RWPE1 (cell line): ENCODE measurements at regions not wholly inside any gene's neighbourhood (a gene's known extent, or its start where the extent isn't known, plus 50 kb on each side); places are given as distances from the start of the nearest gene placed in this dataset.

ENCODE experiments used
- CTCF ChIA-PET: fragments of 350-600 bp; sonication (Branson Sonifier 250); formaldehyde crosslinking; extraction: SDS; loops from one replicate; lab custom pipeline; 2021; lab: Yijun Ruan, JAX
- POLR2A ChIA-PET: fragments of 400-600 bp; formaldehyde crosslinking; extraction: SDS; loops from one replicate; lab custom pipeline; 2020; ENCODE audit warnings: antibody characterized with exemption; ENCODE audit not compliant: low non-redundant PET; lab: Yijun Ruan, JAX
- DNase-seq: peaks from one replicate; pipeline ENCODE4 v3.0.0; 2012; ENCODE audit warnings: low spot score
- H3K27ac ChIP-seq: fragments of 450-650 bp; 2 replicates; pipeline ENCODE4 v1.5.1; 2017
- TF ChIP-seq, protein P1 (sequence below): fragments of 450-650 bp; conservative IDR thresholded peaks from 2 replicates; pipeline ENCODE4 v1.5.1; 2017; ENCODE audit warnings: low read depth, mild to moderate bottlenecking

DNA sequence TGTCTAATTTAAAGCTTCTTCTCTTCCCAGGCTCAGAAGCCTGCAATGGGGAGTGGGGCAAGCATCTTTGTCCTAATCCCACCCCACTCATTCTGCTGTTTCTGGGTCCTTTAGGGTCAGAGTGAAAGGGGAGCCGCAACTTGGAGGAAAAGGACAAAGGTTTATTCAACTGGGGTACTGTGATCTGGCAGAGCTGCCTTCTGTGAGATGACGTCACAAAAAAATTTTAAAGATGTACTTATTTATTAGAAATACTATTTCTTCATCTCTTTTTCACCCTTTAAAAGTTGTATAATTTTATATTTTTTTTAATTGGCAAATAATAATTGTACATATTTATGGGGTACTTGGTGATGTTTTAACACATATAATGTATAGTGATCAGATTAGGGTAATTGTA, 302.6 kb downstream of the TDRD3 start:
- TF ChIP-seq, protein P1, sequence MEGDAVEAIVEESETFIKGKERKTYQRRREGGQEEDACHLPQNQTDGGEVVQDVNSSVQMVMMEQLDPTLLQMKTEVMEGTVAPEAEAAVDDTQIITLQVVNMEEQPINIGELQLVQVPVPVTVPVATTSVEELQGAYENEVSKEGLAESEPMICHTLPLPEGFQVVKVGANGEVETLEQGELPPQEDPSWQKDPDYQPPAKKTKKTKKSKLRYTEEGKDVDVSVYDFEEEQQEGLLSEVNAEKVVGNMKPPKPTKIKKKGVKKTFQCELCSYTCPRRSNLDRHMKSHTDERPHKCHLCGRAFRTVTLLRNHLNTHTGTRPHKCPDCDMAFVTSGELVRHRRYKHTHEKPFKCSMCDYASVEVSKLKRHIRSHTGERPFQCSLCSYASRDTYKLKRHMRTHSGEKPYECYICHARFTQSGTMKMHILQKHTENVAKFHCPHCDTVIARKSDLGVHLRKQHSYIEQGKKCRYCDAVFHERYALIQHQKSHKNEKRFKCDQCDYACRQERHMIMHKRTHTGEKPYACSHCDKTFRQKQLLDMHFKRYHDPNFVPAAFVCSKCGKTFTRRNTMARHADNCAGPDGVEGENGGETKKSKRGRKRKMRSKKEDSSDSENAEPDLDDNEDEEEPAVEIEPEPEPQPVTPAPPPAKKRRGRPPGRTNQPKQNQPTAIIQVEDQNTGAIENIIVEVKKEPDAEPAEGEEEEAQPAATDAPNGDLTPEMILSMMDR: no peak
- H3K27ac ChIP-seq: no peak overlapping the region
- POLR2A ChIA-PET: no interaction called here
- CTCF ChIA-PET: no interaction called here
- DNase-seq: no peak

DNA sequence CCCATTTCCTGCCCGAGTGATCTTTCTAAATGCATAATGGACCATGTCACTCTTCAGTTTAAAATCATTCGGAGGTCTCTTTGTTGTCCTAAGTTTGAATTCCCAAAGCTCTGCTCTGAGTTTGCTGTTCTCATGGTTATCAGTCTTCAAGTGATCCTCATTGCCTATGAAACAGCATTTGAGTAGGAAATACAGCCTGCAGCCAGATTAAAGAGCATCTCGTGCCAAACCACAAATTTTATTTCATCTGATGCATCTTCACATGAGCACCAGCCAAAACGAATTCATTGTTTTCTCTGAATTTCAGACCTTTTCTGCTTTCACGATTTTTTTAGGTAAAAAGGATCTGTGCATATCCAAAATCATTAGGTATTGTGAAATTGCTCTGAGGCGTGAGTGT, 299.6 kb downstream of the TDRD3 start:
- TF ChIP-seq, protein P1: no peak
- no peak overlapping the region for H3K27ac ChIP-seq
- no peak for DNase-seq
- POLR2A ChIA-PET: no interaction called here
- CTCF ChIA-PET: no interaction called here

DNA sequence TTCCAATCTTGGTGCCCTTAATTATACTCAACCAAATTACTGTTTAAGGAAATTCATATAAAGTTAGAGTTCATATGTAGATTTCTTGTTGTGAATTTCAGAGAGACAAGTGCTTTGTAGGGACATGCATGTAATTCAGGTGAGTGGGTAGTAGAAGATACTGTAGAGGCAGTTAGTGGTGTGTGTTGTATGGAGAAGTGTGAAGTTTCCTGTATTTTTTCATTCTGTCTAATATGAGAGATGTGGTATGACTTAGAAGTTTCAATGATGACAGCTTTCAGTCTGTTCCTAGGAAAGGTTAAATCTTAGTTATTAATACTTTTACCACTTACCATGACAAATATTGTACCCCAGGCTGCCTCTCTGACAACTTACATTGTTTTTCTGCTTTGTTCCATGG, 294.2 kb downstream of the TDRD3 start:
- CTCF ChIA-PET: no interaction called here

DNA sequence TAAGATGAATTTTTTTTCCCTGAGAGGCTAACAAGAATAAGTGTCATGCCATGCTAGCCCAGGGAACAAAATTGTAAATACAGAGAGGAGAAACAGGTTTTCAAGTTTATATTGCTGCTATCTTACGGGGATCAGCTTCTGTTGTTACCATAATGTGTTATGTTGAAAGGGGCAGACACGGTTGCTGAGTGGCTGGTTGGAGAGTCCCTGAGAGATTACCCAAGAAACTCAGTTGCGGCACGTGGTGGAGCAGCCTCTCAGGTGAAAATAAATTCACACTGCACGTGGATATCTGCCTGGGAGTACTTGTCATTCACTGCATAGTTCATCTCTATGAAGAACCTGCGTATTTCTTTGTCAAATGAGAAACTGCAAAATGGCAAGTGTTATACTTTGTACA, 293.6 kb downstream of the TDRD3 start:
- H3K27ac ChIP-seq: no peak overlapping the region
- TF ChIP-seq, protein P1: no peak
- ChIA-PET CTCF (no interaction called here), POLR2A (no interaction called here)
- DNase-seq: no peak

More for the DNA sequence above, 294.2 kb downstream of the TDRD3 start:
- H3K27ac ChIP-seq: no peak overlapping the region
- DNase-seq: no peak
- TF ChIP-seq, protein P1: no peak
- POLR2A ChIA-PET: no interaction called here

DNA sequence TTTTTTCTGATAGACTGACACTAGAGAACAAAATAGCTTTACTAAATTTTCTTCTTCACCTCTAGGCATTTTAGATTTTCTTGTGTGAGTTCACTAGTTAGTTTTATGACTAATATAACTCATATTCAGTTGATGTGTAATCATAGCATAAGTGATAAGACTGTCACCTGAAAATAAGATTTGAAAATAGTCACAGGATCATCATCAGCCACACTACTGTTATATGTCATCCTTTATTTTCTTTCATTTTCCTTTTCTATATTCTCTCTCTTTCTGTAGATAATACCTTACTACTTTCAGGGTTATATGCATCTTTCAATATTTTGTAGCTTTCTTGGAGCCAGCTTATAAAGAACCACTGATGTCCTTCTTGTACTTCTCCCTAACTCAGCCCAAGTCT, 292.6 kb downstream of the TDRD3 start:
- POLR2A ChIA-PET: no interaction called here
- CTCF ChIA-PET: interaction anchor here (0.7 kb wide), 1 partner anchor 861 kb away, joined by 3 read pairs; no protein-coding TSS in a partner anchor
- TF ChIP-seq, protein P1: no peak
- DNase-seq: no peak
- no peak overlapping the region for H3K27ac ChIP-seq

DNA sequence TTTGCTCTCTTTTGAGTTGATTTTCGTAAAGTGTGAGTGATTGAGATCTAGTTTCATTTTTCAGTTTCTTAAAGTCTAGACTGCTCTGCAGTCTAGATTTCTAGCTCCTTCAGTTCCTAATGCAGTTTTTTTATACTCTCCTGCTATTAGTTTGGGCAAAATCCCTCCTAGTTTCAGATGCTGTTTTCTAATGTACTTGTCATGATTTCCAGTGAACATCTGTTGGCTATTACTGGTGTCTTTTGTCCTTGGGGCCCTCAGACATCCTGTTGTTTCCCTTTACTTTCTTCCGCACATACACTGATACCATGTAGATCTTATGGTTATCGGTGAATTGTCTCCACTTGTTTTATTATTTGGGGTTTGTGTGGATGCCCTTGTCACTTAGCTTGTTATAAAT, 292.1 kb downstream of the TDRD3 start:
- TF ChIP-seq, protein P1: no peak
- ChIA-PET POLR2A (no interaction called here), CTCF (interaction anchor here (0.7 kb wide), 1 partner anchor 862 kb away, joined by 3 read pairs; no protein-coding TSS in a partner anchor)
- no peak for DNase-seq
- no peak overlapping the region for H3K27ac ChIP-seq
